ENCODE measurements at regions not wholly inside any gene's neighbourhood (a gene's known extent, or its start where the extent isn't known, plus 50 kb on each side); places are given as distances from the start of the nearest gene placed in this dataset.
"Not testable (repeated sequence)": the region's sequence is repeated elsewhere in the genome, so short reads cannot be mapped to it uniquely, and the experiment has no call there.

DNA sequence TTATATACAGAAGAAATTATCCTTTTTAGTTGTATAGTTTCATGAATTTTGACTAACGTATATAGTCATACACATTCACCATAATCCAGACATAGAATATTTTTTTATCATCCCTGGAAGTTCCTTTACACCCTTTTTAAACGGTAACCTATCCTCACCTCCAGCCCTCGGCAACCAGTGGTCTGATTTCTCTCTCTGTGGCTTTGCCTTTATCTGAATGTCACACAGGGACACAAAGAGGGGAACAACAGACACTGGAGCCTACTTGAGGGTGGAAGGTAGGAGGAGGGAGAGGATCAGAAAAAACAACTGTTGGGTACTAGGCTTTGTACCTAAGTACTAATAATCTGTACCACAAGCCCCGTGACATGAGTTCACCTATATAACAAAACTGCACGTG lies 191.9 kb downstream of the MC4R start:
- Mint-ChIP-seq H3K36me3 (ENCODE audit: unreplicated experiment) (no peaks in the 10 kb centered on the region), H3K4me3 (ENCODE audit: unreplicated experiment) (no peak overlapping the region), H3K4me1 (ENCODE audit: unreplicated experiment) (no peaks in the 10 kb centered on the region), H3K9me3 (ENCODE audit: unreplicated experiment) (no peaks in the 10 kb centered on the region), H3K27ac (ENCODE audit: unreplicated experiment) (no peak overlapping the region), H3K27me3 (ENCODE audit: unreplicated experiment) (peaks cover 31% of the 10 kb centered on the region)
- no peak for DNase-seq (ENCODE audit: extremely low spot score, unreplicated experiment)
- TF ChIP-seq, protein P1, sequence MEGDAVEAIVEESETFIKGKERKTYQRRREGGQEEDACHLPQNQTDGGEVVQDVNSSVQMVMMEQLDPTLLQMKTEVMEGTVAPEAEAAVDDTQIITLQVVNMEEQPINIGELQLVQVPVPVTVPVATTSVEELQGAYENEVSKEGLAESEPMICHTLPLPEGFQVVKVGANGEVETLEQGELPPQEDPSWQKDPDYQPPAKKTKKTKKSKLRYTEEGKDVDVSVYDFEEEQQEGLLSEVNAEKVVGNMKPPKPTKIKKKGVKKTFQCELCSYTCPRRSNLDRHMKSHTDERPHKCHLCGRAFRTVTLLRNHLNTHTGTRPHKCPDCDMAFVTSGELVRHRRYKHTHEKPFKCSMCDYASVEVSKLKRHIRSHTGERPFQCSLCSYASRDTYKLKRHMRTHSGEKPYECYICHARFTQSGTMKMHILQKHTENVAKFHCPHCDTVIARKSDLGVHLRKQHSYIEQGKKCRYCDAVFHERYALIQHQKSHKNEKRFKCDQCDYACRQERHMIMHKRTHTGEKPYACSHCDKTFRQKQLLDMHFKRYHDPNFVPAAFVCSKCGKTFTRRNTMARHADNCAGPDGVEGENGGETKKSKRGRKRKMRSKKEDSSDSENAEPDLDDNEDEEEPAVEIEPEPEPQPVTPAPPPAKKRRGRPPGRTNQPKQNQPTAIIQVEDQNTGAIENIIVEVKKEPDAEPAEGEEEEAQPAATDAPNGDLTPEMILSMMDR (IDR thresholded peaks at IDR 0.05) = no peak

DNA sequence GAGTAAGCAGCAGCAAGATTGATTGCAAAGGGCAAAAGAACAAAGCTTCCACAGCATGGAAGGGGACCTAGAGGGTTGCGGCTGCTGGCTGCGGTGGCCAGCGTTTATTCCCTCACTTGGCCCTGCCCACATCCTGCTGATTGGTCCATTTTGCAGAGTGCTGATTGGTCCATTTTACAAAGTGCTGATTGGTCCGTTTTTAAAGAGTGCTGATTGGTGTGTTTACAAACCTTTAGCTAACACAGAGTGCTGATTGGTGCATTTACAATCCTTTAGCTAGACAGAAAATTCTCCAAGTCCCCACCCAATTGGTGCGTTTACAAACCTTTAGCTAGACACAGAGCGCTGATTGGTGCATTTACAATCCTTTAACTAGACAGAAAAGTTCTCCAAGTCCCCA lies 194.4 kb downstream of the MC4R start:
- H3K4me3 Mint-ChIP-seq (ENCODE audit: unreplicated experiment); H3K36me3 Mint-ChIP-seq (ENCODE audit: unreplicated experiment); DNase-seq (ENCODE audit: extremely low spot score, unreplicated experiment): not testable (repeated sequence)

DNA sequence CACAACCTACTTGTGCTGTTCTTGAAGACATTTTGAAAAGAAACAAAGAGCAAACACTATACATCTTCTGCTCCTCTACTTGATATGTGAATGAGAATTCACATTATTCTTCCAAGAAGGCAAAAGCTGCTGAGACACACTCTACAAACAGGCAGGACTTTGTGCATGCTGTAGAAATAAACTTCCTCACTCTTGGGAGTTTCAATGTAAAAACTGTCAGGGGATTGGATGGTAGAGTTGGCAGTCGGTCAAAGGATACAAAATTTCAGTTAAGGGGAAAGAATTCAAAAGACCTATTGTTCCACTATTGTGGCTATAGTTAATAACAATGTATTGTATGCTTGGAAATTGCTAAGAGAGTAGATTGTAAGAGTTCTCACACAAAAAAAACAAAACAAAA lies 196.3 kb downstream of the MC4R start:
- Mint-ChIP-seq H3K27me3 (ENCODE audit: unreplicated experiment) (peaks cover 15% of the 10 kb centered on the region), H3K27ac (ENCODE audit: unreplicated experiment) (no peak overlapping the region), H3K9me3 (ENCODE audit: unreplicated experiment) (no peaks in the 10 kb centered on the region), H3K4me3 (ENCODE audit: unreplicated experiment) (no peak overlapping the region), H3K36me3 (ENCODE audit: unreplicated experiment) (no peaks in the 10 kb centered on the region), H3K4me1 (ENCODE audit: unreplicated experiment) (no peaks in the 10 kb centered on the region)
- DNase-seq (ENCODE audit: extremely low spot score, unreplicated experiment) = no peak
- TF ChIP-seq, protein P1 (IDR thresholded peaks at IDR 0.05) = no peak

More for the DNA sequence above, 194.4 kb downstream of the MC4R start:
- H3K9me3 Mint-ChIP-seq (ENCODE audit: unreplicated experiment); H3K4me1 Mint-ChIP-seq (ENCODE audit: unreplicated experiment); H3K27ac Mint-ChIP-seq (ENCODE audit: unreplicated experiment): not testable (repeated sequence)
- peaks cover 16% of the 10 kb centered on the region for H3K27me3 Mint-ChIP-seq (ENCODE audit: unreplicated experiment)

DNA sequence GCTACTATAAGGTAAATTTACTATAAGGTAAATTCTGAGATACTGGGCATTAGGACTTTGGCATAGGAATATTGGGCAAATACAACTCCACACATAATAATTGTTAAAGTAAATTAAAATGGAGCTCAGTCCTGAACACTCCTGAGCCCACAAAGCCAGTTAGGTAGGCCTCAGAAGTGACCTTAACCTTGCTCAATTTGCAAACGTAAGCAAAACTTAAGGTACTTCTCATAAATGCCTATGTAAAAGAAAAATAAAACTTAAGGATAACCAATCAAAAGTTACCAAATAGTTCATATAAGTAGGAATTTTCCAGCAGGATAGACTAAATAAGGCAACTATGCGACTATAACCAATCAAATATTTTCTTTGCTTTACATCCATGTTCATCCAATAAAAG lies 197.7 kb downstream of the MC4R start:
- H3K4me1 Mint-ChIP-seq (ENCODE audit: unreplicated experiment) = no peaks in the 10 kb centered on the region
- no peaks in the 10 kb centered on the region for H3K9me3 Mint-ChIP-seq (ENCODE audit: unreplicated experiment)
- TF ChIP-seq, protein P1 (IDR thresholded peaks at IDR 0.05) = no peak
- H3K36me3 Mint-ChIP-seq (ENCODE audit: unreplicated experiment) = no peaks in the 10 kb centered on the region
- no peak overlapping the region for H3K27ac Mint-ChIP-seq (ENCODE audit: unreplicated experiment)
- H3K27me3 Mint-ChIP-seq (ENCODE audit: unreplicated experiment) = peaks cover 8% of the 10 kb centered on the region
- DNase-seq (ENCODE audit: extremely low spot score, unreplicated experiment) = no peak
- H3K4me3 Mint-ChIP-seq (ENCODE audit: unreplicated experiment) = no peak overlapping the region

DNA sequence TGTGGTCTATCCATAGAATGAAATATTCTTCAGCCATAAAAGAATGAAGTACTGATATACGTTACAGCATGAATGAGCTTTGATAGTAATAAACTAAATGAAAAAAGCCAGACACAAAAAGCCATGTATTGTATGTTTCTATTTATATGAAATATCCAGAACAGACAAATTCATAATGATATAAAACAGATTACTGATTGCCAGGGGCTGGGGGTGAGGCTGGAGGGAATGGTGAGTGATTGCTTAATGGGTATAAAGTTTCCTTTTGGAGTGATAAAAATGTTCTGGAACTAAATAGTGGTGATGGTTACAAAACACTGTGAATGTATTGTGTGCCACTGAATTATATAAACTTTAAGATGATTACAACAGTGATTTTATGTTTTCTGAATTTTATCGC lies 200.5 kb downstream of the MC4R start:
- no peaks in the 10 kb centered on the region for H3K9me3 Mint-ChIP-seq (ENCODE audit: unreplicated experiment)
- H3K36me3 Mint-ChIP-seq (ENCODE audit: unreplicated experiment) = no peaks in the 10 kb centered on the region
- H3K4me3 Mint-ChIP-seq (ENCODE audit: unreplicated experiment) = no peak overlapping the region
- TF ChIP-seq, protein P1 (IDR thresholded peaks at IDR 0.05) = no peak
- no peaks in the 10 kb centered on the region for H3K4me1 Mint-ChIP-seq (ENCODE audit: unreplicated experiment)
- H3K27ac Mint-ChIP-seq (ENCODE audit: unreplicated experiment) = no peak overlapping the region
- no peak for DNase-seq (ENCODE audit: extremely low spot score, unreplicated experiment)
- peaks cover 8% of the 10 kb centered on the region for H3K27me3 Mint-ChIP-seq (ENCODE audit: unreplicated experiment)

DNA sequence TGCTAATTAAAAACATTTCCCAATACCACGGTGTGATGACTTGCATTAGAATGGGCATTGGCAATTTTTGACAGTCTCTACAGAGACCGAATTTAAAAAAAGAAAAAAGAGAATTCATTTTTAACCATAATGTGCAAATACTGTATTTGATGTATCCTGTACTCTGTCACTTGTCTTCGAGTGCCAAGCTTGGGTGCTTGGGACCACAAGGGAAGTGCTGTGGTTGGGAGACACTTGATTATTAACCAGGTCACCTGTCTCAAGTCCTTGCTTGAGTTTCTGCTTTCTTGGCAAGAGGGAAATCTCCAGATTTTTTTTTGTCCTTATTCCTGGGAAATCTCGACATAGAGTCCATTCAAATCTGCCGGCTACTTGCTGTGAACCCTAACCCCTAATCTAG lies 209.0 kb downstream of the MC4R start:
- Mint-ChIP-seq H3K9me3 (ENCODE audit: unreplicated experiment) (no peaks in the 10 kb centered on the region), H3K4me1 (ENCODE audit: unreplicated experiment) (no peaks in the 10 kb centered on the region), H3K27me3 (ENCODE audit: unreplicated experiment) (peaks cover 4% of the 10 kb centered on the region), H3K27ac (ENCODE audit: unreplicated experiment) (no peak overlapping the region), H3K4me3 (ENCODE audit: unreplicated experiment) (no peak overlapping the region), H3K36me3 (ENCODE audit: unreplicated experiment) (no peaks in the 10 kb centered on the region)
- TF ChIP-seq, protein P1 (IDR thresholded peaks at IDR 0.05) = no peak
- DNase-seq (ENCODE audit: extremely low spot score, unreplicated experiment) = no peak
